NT2/D1 (cell line): ENCODE measurements at regions not wholly inside any gene's neighbourhood (a gene's known extent, or its start where the extent isn't known, plus 50 kb on each side); places are given as distances from the start of the nearest gene placed in this dataset.

ENCODE experiments used
- YY1 ChIP-seq: IDR thresholded peaks from 2 replicates; pipeline ENCODE4 v1.6.1; 2011; ENCODE audit not compliant: insufficient read length, insufficient read depth
- ZNF274 ChIP-seq: IDR thresholded peaks from 2 replicates; pipeline ENCODE4 v1.6.1; 2011; ENCODE audit warnings: mild to moderate bottlenecking, low read depth, low read length

DNA sequence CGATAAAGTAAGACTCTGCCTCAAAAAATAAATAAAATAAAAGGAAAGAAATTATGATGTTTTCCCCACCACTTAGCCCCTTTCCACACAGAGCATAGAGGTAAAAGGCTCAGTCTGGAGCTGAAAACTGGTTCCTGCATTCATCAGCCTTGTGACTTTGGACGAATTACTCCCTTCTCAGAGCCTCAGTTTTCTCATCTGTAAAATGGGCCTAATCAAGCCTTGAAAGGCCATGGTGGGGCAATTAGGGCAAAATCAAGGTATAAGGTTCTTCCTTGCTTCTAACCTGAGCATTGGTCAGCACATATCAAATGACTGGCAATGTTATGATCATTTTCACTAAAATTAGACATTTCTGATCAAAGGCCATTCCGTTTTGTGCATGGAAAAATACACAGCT is 417.7 kb downstream of the MN1 start:
- no peak for TF ChIP-seq ZNF274
- no peak for TF ChIP-seq YY1
